ENCODE measurements at regions not wholly inside any gene's neighbourhood (a gene's known extent, or its start where the extent isn't known, plus 50 kb on each side); places are given as distances from the start of the nearest gene placed in this dataset.

- no peaks in the 10 kb centered on the region for H3K36me3 ChIP-seq
- no peak for TF ChIP-seq CTCF (IDR thresholded peaks at IDR 0.05)
- H3K9me3 ChIP-seq, result no peaks in the 10 kb centered on the region
- no peaks in the 10 kb centered on the region for H3K4me1 ChIP-seq
- no peak for DNase-seq
- no peaks in the 10 kb centered on the region for H3K27me3 ChIP-seq
- no peak overlapping the region for H3K27ac ChIP-seq
- intact Hi-C loops (cut with DNase I), result no loop called here
- ATAC-seq, result no peak
- H3K4me3 ChIP-seq, result no peak overlapping the region
Measured at GRCh38 chr9:117574099-117574498, 130.1 kb upstream of the TLR4 start.

GRCh38 chr9:117564839-117565238 lies 139.4 kb upstream of the TLR4 start:
- H3K27ac ChIP-seq, result no peak overlapping the region
- no peaks in the 10 kb centered on the region for H3K9me3 ChIP-seq
- no peaks in the 10 kb centered on the region for H3K36me3 ChIP-seq
- H3K27me3 ChIP-seq, result no peaks in the 10 kb centered on the region
- no peak for DNase-seq
- no peaks in the 10 kb centered on the region for H3K4me1 ChIP-seq
- no peak overlapping the region for H3K4me3 ChIP-seq
- intact Hi-C loops (cut with DNase I), result no loop called here
- no peak for ATAC-seq
- no peak for TF ChIP-seq CTCF (IDR thresholded peaks at IDR 0.05)

GRCh38 chr9:117561761-117562160 lies 142.4 kb upstream of the TLR4 start:
- Histone ChIP-seq H3K9me3 (no peaks in the 10 kb centered on the region), H3K27ac (no peak overlapping the region), H3K27me3 (no peaks in the 10 kb centered on the region), H3K4me1 (no peaks in the 10 kb centered on the region), H3K4me3 (no peak overlapping the region), H3K36me3 (no peaks in the 10 kb centered on the region)
- no peak for TF ChIP-seq CTCF (IDR thresholded peaks at IDR 0.05)
- DNase-seq (no peak), ATAC-seq (no peak)
- intact Hi-C loops (cut with DNase I), result no loop called here

GRCh38 chr9:117555964-117556629 lies 141.2 kb upstream of the ASTN2 start:
- Histone ChIP-seq H3K27ac (no peak overlapping the region), H3K9me3 (no peaks in the 10 kb centered on the region), H3K4me1 (no peaks in the 10 kb centered on the region), H3K36me3 (no peaks in the 10 kb centered on the region), H3K4me3 (no peak overlapping the region), H3K27me3 (no peaks in the 10 kb centered on the region)
- TF ChIP-seq CTCF (IDR thresholded peaks at IDR 0.05), result peak; percentile 22 to 46
- intact Hi-C loops (cut with DNase I), result no loop called here
- DNase-seq (peak in 3 of 4 donors; percentile 11 to 49 (median 40)), ATAC-seq (peak; percentile 79)

- Histone ChIP-seq H3K27ac (no peak overlapping the region), H3K4me3 (no peak overlapping the region), H3K36me3 (no peaks in the 10 kb centered on the region), H3K27me3 (no peaks in the 10 kb centered on the region), H3K4me1 (no peaks in the 10 kb centered on the region), H3K9me3 (no peaks in the 10 kb centered on the region)
- intact Hi-C loops (cut with DNase I), result no loop called here
- ATAC-seq (no peak), DNase-seq (no peak)
- no peak for TF ChIP-seq CTCF (IDR thresholded peaks at IDR 0.05)
Measured at GRCh38 chr9:117552811-117553210, 138.0 kb upstream of the ASTN2 start.

Measured in left lung (tissue), 4 donors.